Iris pigment epithelial cell (primary cell): ENCODE measurements at regions not wholly inside any gene's neighbourhood (a gene's known extent, or its start where the extent isn't known, plus 50 kb on each side); places are given as distances from the start of the nearest gene placed in this dataset.

Experiments
- DNase-seq: peaks from one replicate; pipeline ENCODE4 v3.0.0-alpha.2; 2011; ENCODE audit warnings: low read depth

GRCh38 chr5:20113931-20114330, 125.9 kb upstream of the CDH18 start:
- no peak for DNase-seq

- peak; percentile 50 for DNase-seq
These were observed 125.2 kb upstream of the CDH18 start for GRCh38 chr5:20113031-20113715.

- no peak for DNase-seq
These were observed 121.3 kb upstream of the CDH18 start for GRCh38 chr5:20109326-20109725.

GRCh38 chr5:20105915-20106314, 117.9 kb upstream of the CDH18 start:
- no peak for DNase-seq

- DNase-seq = no peak
These were observed 114.3 kb upstream of the CDH18 start for GRCh38 chr5:20102293-20102692.

- no peak for DNase-seq
These were observed 110.7 kb upstream of the CDH18 start for GRCh38 chr5:20098694-20099093.

GRCh38 chr5:20088361-20088760, 100.4 kb upstream of the CDH18 start:
- no peak for DNase-seq

- no peak for DNase-seq
These were observed 99.3 kb upstream of the CDH18 start for GRCh38 chr5:20087299-20087698.

GRCh38 chr5:20077186-20077585, 89.2 kb upstream of the CDH18 start:
- no peak for DNase-seq

- DNase-seq = no peak
These were observed 68.9 kb upstream of the CDH18 start for GRCh38 chr5:20056933-20057332.

- DNase-seq = no peak
These were observed 67.3 kb upstream of the CDH18 start for GRCh38 chr5:20055301-20055700.

GRCh38 chr5:20050262-20050661, 62.3 kb upstream of the CDH18 start:
- no peak for DNase-seq

- DNase-seq = no peak
These were observed 56.5 kb upstream of the CDH18 start for GRCh38 chr5:20044460-20044859.

GRCh38 chr5:20041326-20042274, 53.6 kb upstream of the CDH18 start:
- DNase-seq = peak; percentile 30

- no peak for DNase-seq
These were observed 52.9 kb upstream of the CDH18 start for GRCh38 chr5:20040901-20041300.
